ENCODE measurements at regions not wholly inside any gene's neighbourhood (a gene's known extent, or its start where the extent isn't known, plus 50 kb on each side); places are given as distances from the start of the nearest gene placed in this dataset.

DNA sequence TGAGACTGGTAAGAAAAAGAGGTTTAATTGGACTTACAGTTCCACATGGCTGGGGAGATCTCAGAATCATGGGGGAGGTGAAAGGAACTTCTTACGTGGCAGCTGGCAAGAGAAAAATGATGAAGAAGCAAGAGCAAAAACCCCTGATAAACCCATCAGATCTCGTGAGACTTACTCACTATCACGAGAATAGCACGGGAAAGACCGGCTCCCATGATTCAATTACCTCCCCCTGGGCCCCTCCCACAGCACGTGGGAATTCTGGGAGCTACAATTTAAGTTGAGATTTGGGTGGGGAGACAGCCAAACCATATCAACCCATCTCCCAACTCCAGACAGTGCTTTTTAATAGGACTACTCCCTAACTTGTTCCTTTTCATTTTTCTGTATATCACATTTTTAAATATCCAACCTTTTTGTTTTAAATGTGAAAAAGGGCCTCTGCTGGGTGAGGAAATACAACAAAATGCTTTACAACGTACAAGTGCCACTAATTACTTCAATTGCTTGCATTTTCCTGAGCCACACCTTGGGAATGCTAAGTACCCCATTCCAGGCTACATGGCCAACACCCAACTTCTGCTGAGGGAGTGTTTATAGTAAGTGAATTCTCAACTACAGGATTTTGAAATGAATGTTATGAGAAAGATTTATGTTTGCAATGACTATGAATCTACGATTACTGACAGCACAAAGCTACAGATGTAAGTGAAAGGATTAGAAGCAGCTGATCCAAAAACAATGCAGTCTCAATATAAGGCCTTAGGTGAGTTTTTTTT is 294.1 kb upstream of the CD180 start:
- Histone ChIP-seq H3K79me2 (ENCODE audit: insufficient read depth, low read length) (no peaks in the 10 kb centered on the region), H3K23me2 (ENCODE audit: insufficient read length, low read depth, low read length, poor library complexity, severe bottlenecking) (no peaks in the 10 kb centered on the region), H3K14ac (ENCODE audit: insufficient read depth, low read length) (no peak overlapping the region), H2AFZ (ENCODE audit: low read length) (no peak overlapping the region), H3K18ac (ENCODE audit: insufficient read length, low read depth, low read length) (no peak overlapping the region), H3K79me1 (ENCODE audit: insufficient read depth, low read depth, low read length, poor library complexity, severe bottlenecking) (no peaks in the 10 kb centered on the region), H3K23ac (ENCODE audit: insufficient read length, low read depth, low read length) (no peak overlapping the region), H3T11ph (ENCODE audit: low read length) (no peak overlapping the region), H3K27ac (ENCODE audit: insufficient read length, low read depth, low read length) (no peak overlapping the region), H3K56ac (ENCODE audit: insufficient read length, low read depth, low read length) (no peak overlapping the region), H4K8ac (replicated peaks; ENCODE audit: insufficient read length, low read depth, low read length) (no peak overlapping the region), H3K4ac (ENCODE audit: low read depth, low read length) (no peak overlapping the region), H2BK12ac (ENCODE audit: insufficient read length, low read depth, low read length) (no peak overlapping the region), H3K9me3 (ENCODE audit: control insufficient read depth, low read depth, low read length) (no peaks in the 10 kb centered on the region), H3K4me2 (ENCODE audit: insufficient read depth, insufficient read length, low read length) (no peak overlapping the region), H2AK5ac (ENCODE audit: insufficient read length, low read length) (no peak overlapping the region), H2BK15ac (ENCODE audit: low read depth, low read length) (no peak overlapping the region), H4K20me1 (ENCODE audit: control insufficient read depth, insufficient read depth, insufficient read length) (no peaks in the 10 kb centered on the region), H3K4me1 (ENCODE audit: insufficient read depth, low read length) (no peaks in the 10 kb centered on the region), H2BK120ac (ENCODE audit: low read depth, low read length, poor library complexity, severe bottlenecking) (no peak overlapping the region), H3K9ac (ENCODE audit: extremely low read depth, insufficient read length, low read length) (no peak overlapping the region), H2BK20ac (ENCODE audit: low read depth, low read length, poor library complexity, severe bottlenecking) (no peak overlapping the region), H2BK5ac (ENCODE audit: insufficient read length, low read length) (no peak overlapping the region), H3K27me3 (ENCODE audit: insufficient read depth, low read length) (no peaks in the 10 kb centered on the region), H4K91ac (ENCODE audit: insufficient read length, low read depth, low read length) (no peak overlapping the region), H4K5ac (ENCODE audit: insufficient read length, low read depth, low read length) (no peak overlapping the region)
- TF ChIP-seq, protein P1, sequence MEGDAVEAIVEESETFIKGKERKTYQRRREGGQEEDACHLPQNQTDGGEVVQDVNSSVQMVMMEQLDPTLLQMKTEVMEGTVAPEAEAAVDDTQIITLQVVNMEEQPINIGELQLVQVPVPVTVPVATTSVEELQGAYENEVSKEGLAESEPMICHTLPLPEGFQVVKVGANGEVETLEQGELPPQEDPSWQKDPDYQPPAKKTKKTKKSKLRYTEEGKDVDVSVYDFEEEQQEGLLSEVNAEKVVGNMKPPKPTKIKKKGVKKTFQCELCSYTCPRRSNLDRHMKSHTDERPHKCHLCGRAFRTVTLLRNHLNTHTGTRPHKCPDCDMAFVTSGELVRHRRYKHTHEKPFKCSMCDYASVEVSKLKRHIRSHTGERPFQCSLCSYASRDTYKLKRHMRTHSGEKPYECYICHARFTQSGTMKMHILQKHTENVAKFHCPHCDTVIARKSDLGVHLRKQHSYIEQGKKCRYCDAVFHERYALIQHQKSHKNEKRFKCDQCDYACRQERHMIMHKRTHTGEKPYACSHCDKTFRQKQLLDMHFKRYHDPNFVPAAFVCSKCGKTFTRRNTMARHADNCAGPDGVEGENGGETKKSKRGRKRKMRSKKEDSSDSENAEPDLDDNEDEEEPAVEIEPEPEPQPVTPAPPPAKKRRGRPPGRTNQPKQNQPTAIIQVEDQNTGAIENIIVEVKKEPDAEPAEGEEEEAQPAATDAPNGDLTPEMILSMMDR (conservative IDR thresholded peaks at IDR 0.05): no peak
- no peaks in the 10 kb centered on the region for H3K36me3 Mint-ChIP-seq (ENCODE audit: insufficient read depth in 1 of 3, low read depth in 3 of 3)
- no peak overlapping the region for H3K4me3 Mint-ChIP-seq
- DNase-seq: no peak
- H3K4me1 Mint-ChIP-seq: peaks cover 5 to 7% of the 10 kb centered on the region in 2 experiments
- no peak overlapping the region for H3K27ac Mint-ChIP-seq
- H3K27me3 Mint-ChIP-seq (ENCODE audit: low read depth): no peaks in the 10 kb centered on the region
- H3K9me3 Mint-ChIP-seq: 0 out of 5 replicates have a peak, but pooled peaks cover 0 to 4% of the 10 kb centered on the region in 2 experiments
- WGBS (ENCODE audit: extremely low coverage, insufficient read length, low lambda C conversion rate): no CpG with 5 or more reads among the region's 8 CpGs
